ENCODE measurements at regions not wholly inside any gene's neighbourhood (a gene's known extent, or its start where the extent isn't known, plus 50 kb on each side); places are given as distances from the start of the nearest gene placed in this dataset.
"Not testable (repeated sequence)": the region's sequence is repeated elsewhere in the genome, so short reads cannot be mapped to it uniquely, and the experiment has no call there.

DNA sequence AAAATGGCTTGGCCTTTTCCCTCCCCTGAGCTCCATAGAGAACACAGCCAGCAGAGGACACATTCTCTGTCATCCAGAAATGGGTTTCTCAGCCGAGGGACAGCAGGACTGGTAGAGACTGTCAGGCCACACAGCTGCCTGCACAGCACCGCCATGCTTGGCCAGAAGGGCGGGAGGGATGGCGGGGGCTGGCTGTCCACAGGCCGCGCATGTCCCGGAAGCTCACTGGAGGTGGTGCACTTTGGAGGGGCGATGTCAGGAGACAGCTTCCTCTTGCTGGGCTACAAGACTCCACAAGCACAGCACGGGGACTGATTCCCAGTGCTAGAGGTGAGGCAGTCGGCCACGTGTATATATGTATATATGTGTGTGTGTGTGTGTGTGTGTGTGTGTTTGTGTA lies 125.3 kb downstream of the GOLGA6L4 start:
- H3K36me3 ChIP-seq (ENCODE audit: control insufficient read depth in 5 of 5, insufficient read depth in 5 of 5, low read length in 5 of 5); H3K9me3 ChIP-seq (ENCODE audit: control insufficient read depth in 5 of 5, low read length in 5 of 5); H3K27me3 ChIP-seq (ENCODE audit: control insufficient read depth in 5 of 5, insufficient read depth in 4 of 5, low read length in 5 of 5); H3K4me3 ChIP-seq (ENCODE audit: low read depth in 1 of 5, low read length in 5 of 5); H3K4me1 ChIP-seq (ENCODE audit: control insufficient read depth in 5 of 5, insufficient read depth in 5 of 5, low read length in 5 of 5); H3K9ac ChIP-seq (ENCODE audit: low read length in 5 of 5); H3K27ac ChIP-seq (ENCODE audit: low read depth, low read length): not testable (repeated sequence)

DNA sequence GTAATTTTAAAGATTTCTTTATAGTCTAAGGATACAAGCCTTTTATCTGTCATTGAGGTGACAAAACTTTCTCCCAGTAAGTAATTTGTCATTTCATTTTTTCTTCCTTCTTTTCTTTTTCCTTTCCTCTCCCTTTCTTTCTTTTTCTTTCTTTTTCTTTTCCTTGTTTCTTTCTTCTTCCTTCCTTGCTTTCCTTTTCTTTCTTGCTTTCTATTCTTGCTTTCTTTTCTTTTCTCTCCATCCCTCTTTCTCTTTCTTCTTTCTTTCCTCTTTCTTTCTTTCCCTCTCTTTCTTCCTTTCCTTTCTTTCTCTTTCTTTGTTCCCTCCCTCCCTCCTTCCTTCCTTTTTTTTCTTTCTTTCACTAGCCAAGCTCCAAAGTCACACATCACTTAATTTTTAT lies 148.8 kb downstream of the GOLGA6L4 start:
- H3K4me1 ChIP-seq (ENCODE audit: control insufficient read depth in 5 of 5, insufficient read depth in 5 of 5, low read length in 5 of 5); H3K9ac ChIP-seq (ENCODE audit: low read length in 5 of 5); H3K9me3 ChIP-seq (ENCODE audit: control insufficient read depth in 5 of 5, low read length in 5 of 5): not testable (repeated sequence)

DNA sequence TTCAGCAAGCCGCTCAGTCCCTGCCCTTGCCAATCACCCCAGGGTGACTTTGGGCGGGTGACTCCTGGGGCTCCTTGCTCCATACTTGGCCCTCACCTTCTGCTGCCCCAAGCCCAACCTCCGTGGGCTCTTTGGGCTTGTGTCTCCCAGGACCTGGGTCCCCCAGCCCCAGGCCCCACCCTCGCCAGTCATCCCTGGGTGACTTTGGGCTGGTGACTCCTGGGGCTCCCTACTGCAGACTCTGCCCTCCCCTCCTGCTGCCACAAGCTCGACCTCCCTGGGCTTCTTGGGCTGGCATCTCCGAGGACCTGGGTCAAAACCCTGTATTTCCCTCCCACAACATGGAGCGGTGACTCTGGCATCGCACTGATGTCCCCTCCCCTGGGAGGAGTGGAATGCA lies 151.5 kb downstream of the GOLGA6L4 start:
- H3K4me3 ChIP-seq (ENCODE audit: low read depth in 1 of 5, low read length in 5 of 5): no peak overlapping the region

More for the DNA sequence above, 148.8 kb downstream of the GOLGA6L4 start:
- not testable (repeated sequence) for H3K36me3 ChIP-seq (ENCODE audit: control insufficient read depth in 5 of 5, insufficient read depth in 5 of 5, low read length in 5 of 5); H3K27ac ChIP-seq (ENCODE audit: low read depth, low read length); H3K4me3 ChIP-seq (ENCODE audit: low read depth in 1 of 5, low read length in 5 of 5); H3K27me3 ChIP-seq (ENCODE audit: control insufficient read depth in 5 of 5, insufficient read depth in 4 of 5, low read length in 5 of 5)

DNA sequence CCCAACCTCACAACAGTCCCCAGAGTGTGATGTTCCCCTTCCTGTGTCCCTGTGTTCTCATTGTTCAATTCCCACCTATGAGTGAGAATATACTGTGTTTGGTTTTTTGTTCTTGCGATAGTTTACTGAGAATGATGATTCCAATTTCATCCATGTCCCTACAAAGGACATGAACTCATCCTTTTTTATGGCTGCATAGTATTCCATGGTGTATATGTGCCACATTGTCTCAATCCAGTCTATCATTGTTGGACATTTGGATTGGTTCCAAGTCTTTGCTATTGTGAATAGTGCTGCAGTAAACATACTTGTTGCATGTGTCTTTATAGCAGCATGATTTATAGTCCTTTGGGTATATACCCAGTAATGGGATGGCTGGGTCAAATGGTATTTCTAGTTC lies 152.6 kb downstream of the GOLGA6L4 start:
- H3K27me3 ChIP-seq (ENCODE audit: control insufficient read depth in 5 of 5, insufficient read depth in 4 of 5, low read length in 5 of 5); H3K9ac ChIP-seq (ENCODE audit: low read length in 5 of 5); H3K36me3 ChIP-seq (ENCODE audit: control insufficient read depth in 5 of 5, insufficient read depth in 5 of 5, low read length in 5 of 5); H3K27ac ChIP-seq (ENCODE audit: low read depth, low read length); H3K9me3 ChIP-seq (ENCODE audit: control insufficient read depth in 5 of 5, low read length in 5 of 5); H3K4me1 ChIP-seq (ENCODE audit: control insufficient read depth in 5 of 5, insufficient read depth in 5 of 5, low read length in 5 of 5); H3K4me3 ChIP-seq (ENCODE audit: low read depth in 1 of 5, low read length in 5 of 5): not testable (repeated sequence)

More for the DNA sequence above, 151.5 kb downstream of the GOLGA6L4 start:
- no peak overlapping the region for H3K9ac ChIP-seq (ENCODE audit: low read length in 5 of 5)
- H3K9me3 ChIP-seq (ENCODE audit: control insufficient read depth in 5 of 5, low read length in 5 of 5): no peaks in the 10 kb centered on the region
- H3K36me3 ChIP-seq (ENCODE audit: control insufficient read depth in 5 of 5, insufficient read depth in 5 of 5, low read length in 5 of 5): no peaks in the 10 kb centered on the region
- H3K27me3 ChIP-seq (ENCODE audit: control insufficient read depth in 5 of 5, insufficient read depth in 4 of 5, low read length in 5 of 5): no peaks in the 10 kb centered on the region
- no peak overlapping the region for H3K27ac ChIP-seq (ENCODE audit: low read depth, low read length)
- H3K4me1 ChIP-seq (ENCODE audit: control insufficient read depth in 5 of 5, insufficient read depth in 5 of 5, low read length in 5 of 5): no peaks in the 10 kb centered on the region

DNA sequence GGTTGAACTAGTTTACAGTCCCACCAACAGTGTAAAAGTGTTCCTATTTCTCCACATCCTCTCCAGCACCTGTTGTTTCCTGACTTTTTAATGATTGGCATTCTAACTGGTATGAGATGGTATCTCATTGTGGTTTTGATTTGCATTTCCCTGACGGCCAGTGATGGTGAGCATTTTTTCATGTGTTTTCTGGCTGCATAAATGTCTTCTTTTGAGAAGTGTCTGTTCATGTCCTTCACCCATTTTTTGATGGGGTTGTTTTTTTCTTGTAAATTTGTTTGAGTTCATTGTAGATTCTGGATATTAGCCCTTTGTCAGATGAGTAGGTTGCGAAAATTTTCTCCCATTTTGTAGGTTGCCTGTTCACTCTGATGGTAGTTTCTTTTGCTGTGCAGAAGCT lies 153.1 kb downstream of the GOLGA6L4 start:
- not testable (repeated sequence) for H3K27me3 ChIP-seq (ENCODE audit: control insufficient read depth in 5 of 5, insufficient read depth in 4 of 5, low read length in 5 of 5); H3K27ac ChIP-seq (ENCODE audit: low read depth, low read length); H3K4me1 ChIP-seq (ENCODE audit: control insufficient read depth in 5 of 5, insufficient read depth in 5 of 5, low read length in 5 of 5); H3K36me3 ChIP-seq (ENCODE audit: control insufficient read depth in 5 of 5, insufficient read depth in 5 of 5, low read length in 5 of 5); H3K9ac ChIP-seq (ENCODE audit: low read length in 5 of 5); H3K9me3 ChIP-seq (ENCODE audit: control insufficient read depth in 5 of 5, low read length in 5 of 5); H3K4me3 ChIP-seq (ENCODE audit: low read depth in 1 of 5, low read length in 5 of 5)

DNA sequence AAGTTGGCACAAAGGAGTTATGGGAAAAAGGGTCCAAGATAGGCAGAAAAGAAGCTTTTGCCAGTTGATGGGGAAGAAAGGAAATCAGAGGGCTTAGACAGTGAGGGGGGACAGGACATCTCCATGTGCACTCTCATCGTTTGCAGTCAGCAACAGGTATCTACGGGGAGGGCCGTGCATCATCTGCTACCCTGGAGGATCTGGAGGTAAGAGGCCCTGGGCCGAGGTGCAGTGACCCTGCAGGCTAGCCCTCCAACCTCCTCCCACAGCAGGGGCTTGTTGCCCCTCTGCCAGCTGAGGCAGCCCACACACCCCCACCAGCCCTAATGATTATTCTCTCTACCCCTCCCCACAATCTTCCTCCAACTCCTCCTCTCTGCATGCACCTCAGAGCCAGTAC lies 154.8 kb downstream of the GOLGA6L4 start:
- not testable (repeated sequence) for H3K4me3 ChIP-seq (ENCODE audit: low read depth in 1 of 5, low read length in 5 of 5); H3K27ac ChIP-seq (ENCODE audit: low read depth, low read length); H3K9me3 ChIP-seq (ENCODE audit: control insufficient read depth in 5 of 5, low read length in 5 of 5); H3K9ac ChIP-seq (ENCODE audit: low read length in 5 of 5); H3K4me1 ChIP-seq (ENCODE audit: control insufficient read depth in 5 of 5, insufficient read depth in 5 of 5, low read length in 5 of 5); H3K36me3 ChIP-seq (ENCODE audit: control insufficient read depth in 5 of 5, insufficient read depth in 5 of 5, low read length in 5 of 5); H3K27me3 ChIP-seq (ENCODE audit: control insufficient read depth in 5 of 5, insufficient read depth in 4 of 5, low read length in 5 of 5)

DNA sequence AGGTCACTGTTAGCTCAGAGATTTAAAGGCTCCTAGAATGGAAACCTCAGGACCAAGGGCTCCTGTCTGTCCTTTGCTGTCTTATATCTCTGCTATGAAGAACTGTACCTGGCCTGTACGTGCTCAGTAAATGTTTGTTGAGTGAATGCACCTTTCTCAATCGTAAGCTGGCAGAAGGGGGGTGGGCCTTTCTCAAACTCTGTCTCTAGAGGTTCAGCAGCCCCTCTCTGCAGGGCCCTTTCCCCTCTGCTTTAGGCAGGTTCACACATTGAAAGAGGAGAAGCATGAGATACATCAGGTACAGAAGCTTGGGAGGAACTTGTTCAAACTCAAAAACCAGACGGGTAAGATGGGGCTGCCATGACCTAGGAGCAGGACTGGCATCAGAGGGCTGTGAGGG lies 155.6 kb downstream of the GOLGA6L4 start:
- Histone ChIP-seq H3K9ac (ENCODE audit: low read length in 5 of 5) (no peak overlapping the region), H3K36me3 (ENCODE audit: control insufficient read depth in 5 of 5, insufficient read depth in 5 of 5, low read length in 5 of 5) (no peaks in the 10 kb centered on the region), H3K27ac (ENCODE audit: low read depth, low read length) (no peak overlapping the region), H3K4me1 (ENCODE audit: control insufficient read depth in 5 of 5, insufficient read depth in 5 of 5, low read length in 5 of 5) (no peaks in the 10 kb centered on the region), H3K27me3 (ENCODE audit: control insufficient read depth in 5 of 5, insufficient read depth in 4 of 5, low read length in 5 of 5) (no peaks in the 10 kb centered on the region), H3K4me3 (ENCODE audit: low read depth in 1 of 5, low read length in 5 of 5) (no peak overlapping the region), H3K9me3 (ENCODE audit: control insufficient read depth in 5 of 5, low read length in 5 of 5) (no peaks in the 10 kb centered on the region)

DNA sequence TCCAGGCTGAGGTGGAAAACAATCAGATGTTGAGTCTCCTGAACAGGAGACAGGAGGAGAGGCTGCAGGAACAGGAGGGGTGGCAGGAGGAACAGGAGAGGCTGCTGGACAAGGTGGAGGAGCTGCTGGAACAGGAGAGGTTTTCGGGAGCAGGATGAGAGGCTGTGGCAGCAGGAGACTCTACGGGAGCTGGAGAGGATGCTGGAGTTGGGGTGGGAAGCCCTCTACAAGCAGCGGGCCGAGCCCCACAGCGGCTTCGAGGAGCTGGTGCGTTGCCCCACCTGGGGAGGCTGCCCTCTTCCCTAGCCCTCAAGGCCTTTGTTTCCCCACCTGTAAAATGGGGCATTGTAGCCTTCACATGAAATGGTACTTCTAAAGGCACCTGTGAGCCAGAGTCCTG lies 156.4 kb downstream of the GOLGA6L4 start:
- not testable (repeated sequence) for H3K9me3 ChIP-seq (ENCODE audit: control insufficient read depth in 5 of 5, low read length in 5 of 5); H3K4me1 ChIP-seq (ENCODE audit: control insufficient read depth in 5 of 5, insufficient read depth in 5 of 5, low read length in 5 of 5); H3K4me3 ChIP-seq (ENCODE audit: low read depth in 1 of 5, low read length in 5 of 5); H3K27ac ChIP-seq (ENCODE audit: low read depth, low read length); H3K36me3 ChIP-seq (ENCODE audit: control insufficient read depth in 5 of 5, insufficient read depth in 5 of 5, low read length in 5 of 5); H3K9ac ChIP-seq (ENCODE audit: low read length in 5 of 5); H3K27me3 ChIP-seq (ENCODE audit: control insufficient read depth in 5 of 5, insufficient read depth in 4 of 5, low read length in 5 of 5)

DNA sequence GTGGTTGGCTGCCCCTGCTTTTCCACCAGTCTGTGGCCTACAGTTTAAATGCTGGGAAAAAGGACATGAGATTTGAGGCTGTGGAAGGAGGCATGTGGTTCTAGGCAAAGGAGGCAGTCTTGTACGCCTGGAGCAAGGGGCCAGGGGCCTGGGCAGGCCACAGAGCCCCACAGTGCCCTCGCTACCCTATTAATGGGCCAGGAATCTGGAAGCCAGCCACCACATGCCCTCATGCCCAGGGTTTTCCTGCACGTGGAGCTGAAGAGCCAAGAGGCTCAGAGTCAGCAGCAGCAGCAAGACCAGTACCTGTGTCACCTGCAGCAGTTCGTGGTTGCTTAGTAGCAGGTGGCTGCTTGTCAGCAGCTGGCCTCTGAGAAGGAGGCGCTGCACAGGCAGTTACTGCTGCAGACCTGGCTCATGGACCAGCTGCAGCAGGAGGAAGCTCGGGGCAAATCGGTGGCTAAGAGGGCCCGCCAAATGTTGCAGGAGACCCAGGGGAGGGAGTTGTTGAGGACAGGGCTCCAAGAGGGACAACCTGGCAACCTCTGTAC lies 157.9 kb downstream of the GOLGA6L4 start:
- H3K4me3 ChIP-seq (ENCODE audit: low read depth in 1 of 5, low read length in 5 of 5); H3K27ac ChIP-seq (ENCODE audit: low read depth, low read length); H3K27me3 ChIP-seq (ENCODE audit: control insufficient read depth in 5 of 5, insufficient read depth in 4 of 5, low read length in 5 of 5); H3K36me3 ChIP-seq (ENCODE audit: control insufficient read depth in 5 of 5, insufficient read depth in 5 of 5, low read length in 5 of 5); H3K9me3 ChIP-seq (ENCODE audit: control insufficient read depth in 5 of 5, low read length in 5 of 5); H3K4me1 ChIP-seq (ENCODE audit: control insufficient read depth in 5 of 5, insufficient read depth in 5 of 5, low read length in 5 of 5); H3K9ac ChIP-seq (ENCODE audit: low read length in 5 of 5): not testable (repeated sequence)

DNA sequence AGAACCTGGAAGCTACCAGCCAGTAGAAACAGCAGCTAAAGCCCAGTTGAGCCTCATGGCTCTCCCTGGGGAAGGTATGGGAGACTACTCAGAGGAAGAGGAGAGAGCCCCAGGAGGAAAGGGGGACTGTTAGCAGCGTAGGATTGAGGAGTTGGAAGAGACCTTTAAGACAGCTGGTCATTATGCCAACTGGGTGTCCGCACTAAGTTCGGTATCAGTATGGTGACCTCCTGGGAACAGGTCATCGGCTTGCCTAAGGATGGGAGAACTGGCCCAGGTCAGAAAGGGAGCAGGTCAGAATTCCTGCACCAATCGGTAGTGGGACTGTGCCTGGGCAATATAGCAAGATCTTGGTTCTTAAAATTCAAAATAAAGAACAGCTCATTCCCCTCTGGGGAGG lies 158.4 kb downstream of the GOLGA6L4 start:
- H3K4me3 ChIP-seq (ENCODE audit: low read depth in 1 of 5, low read length in 5 of 5): not testable (repeated sequence)

DNA sequence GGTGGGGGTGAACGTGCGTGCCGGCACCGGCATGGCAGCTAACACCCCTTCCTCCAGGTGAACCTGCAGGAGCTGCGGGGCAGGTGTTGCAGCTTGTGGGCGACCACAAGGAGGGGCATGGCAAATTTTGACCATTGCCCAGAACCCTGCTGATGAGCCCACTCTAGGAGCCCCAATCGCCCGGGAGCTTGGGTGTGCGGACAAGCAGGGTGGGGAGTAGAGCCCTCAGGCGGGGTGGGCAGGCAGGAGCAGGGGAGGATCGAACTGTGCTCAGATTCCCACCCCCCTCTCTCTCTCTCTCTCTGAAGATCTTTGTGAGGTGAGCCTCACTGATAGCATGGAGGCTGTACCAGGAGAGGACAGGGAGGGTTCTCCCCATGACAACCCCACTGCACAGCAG lies 159.8 kb downstream of the GOLGA6L4 start:
- H3K27me3 ChIP-seq (ENCODE audit: control insufficient read depth in 5 of 5, insufficient read depth in 4 of 5, low read length in 5 of 5); H3K9me3 ChIP-seq (ENCODE audit: control insufficient read depth in 5 of 5, low read length in 5 of 5); H3K27ac ChIP-seq (ENCODE audit: low read depth, low read length); H3K4me1 ChIP-seq (ENCODE audit: control insufficient read depth in 5 of 5, insufficient read depth in 5 of 5, low read length in 5 of 5); H3K4me3 ChIP-seq (ENCODE audit: low read depth in 1 of 5, low read length in 5 of 5); H3K9ac ChIP-seq (ENCODE audit: low read length in 5 of 5); H3K36me3 ChIP-seq (ENCODE audit: control insufficient read depth in 5 of 5, insufficient read depth in 5 of 5, low read length in 5 of 5): not testable (repeated sequence)

More for the DNA sequence above, 158.4 kb downstream of the GOLGA6L4 start:
- not testable (repeated sequence) for H3K4me1 ChIP-seq (ENCODE audit: control insufficient read depth in 5 of 5, insufficient read depth in 5 of 5, low read length in 5 of 5); H3K27me3 ChIP-seq (ENCODE audit: control insufficient read depth in 5 of 5, insufficient read depth in 4 of 5, low read length in 5 of 5); H3K9ac ChIP-seq (ENCODE audit: low read length in 5 of 5); H3K27ac ChIP-seq (ENCODE audit: low read depth, low read length); H3K36me3 ChIP-seq (ENCODE audit: control insufficient read depth in 5 of 5, insufficient read depth in 5 of 5, low read length in 5 of 5); H3K9me3 ChIP-seq (ENCODE audit: control insufficient read depth in 5 of 5, low read length in 5 of 5)
